COLO668 (cell line): ENCODE measurements at regions not wholly inside any gene's neighbourhood (a gene's known extent, or its start where the extent isn't known, plus 50 kb on each side); places are given as distances from the start of the nearest gene placed in this dataset.

ENCODE experiments used
- DNase-seq: peaks from one replicate; lab custom pipeline; 2025; ENCODE audit not compliant: unreplicated experiment; lab: John Stamatoyannopoulos, UW

GRCh38 chr15:70475921-70476320 is 287.4 kb downstream of the UACA start:
- no peak for DNase-seq

DNA sequence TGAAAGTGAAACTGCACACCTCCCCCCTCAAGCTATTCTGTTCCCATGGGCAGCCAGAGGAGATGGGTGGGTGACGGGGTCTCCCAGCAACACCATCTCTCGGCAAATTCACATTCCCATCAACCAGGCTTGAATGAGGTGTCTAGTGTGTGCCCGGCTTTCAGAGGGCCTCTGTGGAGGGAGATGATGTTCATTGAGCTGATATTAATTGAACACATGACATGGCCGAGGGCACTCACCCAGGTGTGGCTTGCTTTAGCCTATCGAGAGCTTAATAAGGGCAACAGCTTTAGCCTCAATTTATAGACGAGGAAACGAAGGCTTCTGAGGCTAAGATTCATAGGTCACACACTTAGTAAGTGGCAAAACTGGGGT is 288.0 kb downstream of the UACA start:
- DNase-seq: no peak

- no peak for DNase-seq
Measured at GRCh38 chr15:70474471-70475406, 288.6 kb downstream of the UACA start.

- DNase-seq: no peak
Measured at GRCh38 chr15:70473581-70474370, 289.6 kb downstream of the UACA start.

DNA sequence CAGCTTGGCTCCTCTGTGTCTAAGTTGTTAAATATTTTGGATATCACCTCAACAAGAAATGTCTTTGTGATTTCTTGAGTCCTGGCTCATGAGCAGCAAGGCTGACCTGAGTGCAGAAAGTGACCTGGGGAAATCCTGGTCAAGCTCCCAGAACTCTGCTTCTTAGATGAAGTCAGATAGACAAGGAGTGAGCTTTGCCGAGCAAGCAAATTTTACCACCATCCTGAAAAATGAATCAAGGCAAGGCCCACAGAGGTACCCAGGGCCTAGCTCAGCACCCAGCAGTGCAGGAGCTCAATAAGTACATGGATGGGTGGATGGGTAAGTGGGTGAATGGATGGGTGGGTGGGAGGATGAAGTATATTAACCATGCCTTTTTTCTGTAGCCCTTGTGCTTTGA is 291.8 kb downstream of the UACA start:
- no peak for DNase-seq

- no peak for DNase-seq
Measured at GRCh38 chr15:70470556-70471191, 292.7 kb downstream of the UACA start.

DNA sequence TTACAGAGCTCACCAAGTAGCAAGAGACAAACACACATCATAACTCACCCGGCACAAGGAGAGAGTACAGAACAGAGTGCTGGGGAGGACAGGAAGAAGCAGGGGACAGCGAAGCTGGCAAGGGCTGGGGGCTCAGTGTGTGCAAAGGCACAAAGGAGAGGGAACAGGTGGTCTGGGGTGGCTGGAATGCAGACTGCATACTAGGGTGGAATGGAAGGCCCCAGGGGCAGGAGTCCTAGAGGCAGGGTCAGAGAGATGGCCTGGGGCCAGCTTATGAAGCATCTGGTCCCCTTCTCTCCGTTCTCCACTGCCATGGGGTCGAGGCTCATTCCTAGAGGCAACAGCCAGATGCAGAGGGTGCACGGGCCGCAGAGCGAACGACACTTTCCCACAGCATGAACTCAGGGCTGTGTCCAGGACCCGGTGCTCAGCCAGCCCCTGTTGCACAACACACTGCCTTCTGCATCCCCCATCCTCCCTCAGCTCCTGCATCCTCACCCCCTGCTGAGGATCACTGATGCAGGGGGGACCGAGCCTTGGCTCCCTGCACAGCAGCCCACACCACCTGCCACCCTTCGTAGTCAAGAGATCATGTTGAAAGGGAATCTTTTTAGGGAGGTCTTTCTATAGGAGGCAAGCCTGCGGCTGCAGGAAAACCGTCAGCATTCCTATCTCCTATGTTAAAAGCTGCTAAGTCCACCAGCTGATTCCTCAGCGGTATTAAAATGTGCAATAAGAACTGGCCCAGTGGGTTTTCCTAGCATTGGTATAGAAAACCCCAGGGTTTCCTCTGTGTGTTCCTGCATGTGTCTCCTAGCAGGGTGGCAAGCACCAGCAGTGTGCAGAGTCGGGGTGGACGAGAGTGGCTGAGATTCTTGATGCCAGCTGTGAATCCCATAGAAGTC is 293.5 kb downstream of the UACA start:
- DNase-seq: no peak

GRCh38 chr15:70469182-70469581 is 294.2 kb downstream of the UACA start:
- no peak for DNase-seq

- peak; percentile 62 for DNase-seq
Measured at GRCh38 chr15:70466895-70467529, 296.3 kb downstream of the UACA start.

DNA sequence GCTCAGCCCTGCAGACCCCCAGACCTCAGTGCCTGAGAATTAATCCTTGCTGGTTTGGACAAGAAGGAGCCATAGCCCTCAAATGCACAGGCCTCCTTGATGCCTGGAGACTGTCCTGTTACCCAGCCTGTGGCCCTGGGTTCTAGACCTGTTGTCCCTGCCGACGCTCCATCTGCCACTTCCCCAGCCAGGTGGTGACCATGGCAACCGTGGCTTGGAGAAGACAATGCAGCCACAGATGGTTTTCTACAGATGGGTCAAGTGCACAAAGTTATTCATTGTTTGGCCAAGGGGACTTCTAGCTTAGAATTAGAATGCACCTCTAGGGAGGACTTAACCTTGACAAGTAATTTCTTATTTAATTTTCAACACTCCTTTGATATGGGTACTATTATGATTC is 297.1 kb downstream of the UACA start:
- peak; percentile 69 for DNase-seq

- DNase-seq: no peak
Measured at GRCh38 chr15:70465812-70466211, 297.5 kb downstream of the UACA start.

- DNase-seq: no peak
Measured at GRCh38 chr15:70463453-70463834, 299.9 kb downstream of the UACA start.

GRCh38 chr15:70461992-70462391 is 301.4 kb downstream of the UACA start:
- no peak for DNase-seq

- DNase-seq: no peak
Measured at GRCh38 chr15:70461017-70461416, 302.3 kb downstream of the UACA start.

GRCh38 chr15:70459312-70459711 is 304.0 kb downstream of the UACA start:
- no peak for DNase-seq

DNA sequence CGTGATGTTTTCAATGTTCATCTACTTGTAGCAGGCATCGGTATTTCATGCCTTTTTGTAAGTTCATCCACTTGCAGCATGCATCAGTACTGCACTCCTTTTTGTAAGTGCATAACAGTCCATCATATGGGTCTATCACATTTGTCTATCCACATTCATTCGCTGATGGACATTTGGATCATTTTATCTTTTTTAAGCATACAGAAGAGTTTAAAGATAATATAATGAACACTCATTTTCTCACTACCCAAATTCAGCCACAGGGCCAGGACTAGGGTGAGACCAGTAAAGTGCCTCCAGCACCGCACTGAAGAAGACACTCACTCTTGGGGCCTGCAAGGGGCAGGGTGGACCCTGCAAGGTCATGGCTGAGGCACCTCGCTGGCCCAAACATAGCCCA is 309.6 kb downstream of the UACA start:
- DNase-seq: no peak

- DNase-seq: no peak
Measured at GRCh38 chr15:70453238-70453637, 310.1 kb downstream of the UACA start.

DNA sequence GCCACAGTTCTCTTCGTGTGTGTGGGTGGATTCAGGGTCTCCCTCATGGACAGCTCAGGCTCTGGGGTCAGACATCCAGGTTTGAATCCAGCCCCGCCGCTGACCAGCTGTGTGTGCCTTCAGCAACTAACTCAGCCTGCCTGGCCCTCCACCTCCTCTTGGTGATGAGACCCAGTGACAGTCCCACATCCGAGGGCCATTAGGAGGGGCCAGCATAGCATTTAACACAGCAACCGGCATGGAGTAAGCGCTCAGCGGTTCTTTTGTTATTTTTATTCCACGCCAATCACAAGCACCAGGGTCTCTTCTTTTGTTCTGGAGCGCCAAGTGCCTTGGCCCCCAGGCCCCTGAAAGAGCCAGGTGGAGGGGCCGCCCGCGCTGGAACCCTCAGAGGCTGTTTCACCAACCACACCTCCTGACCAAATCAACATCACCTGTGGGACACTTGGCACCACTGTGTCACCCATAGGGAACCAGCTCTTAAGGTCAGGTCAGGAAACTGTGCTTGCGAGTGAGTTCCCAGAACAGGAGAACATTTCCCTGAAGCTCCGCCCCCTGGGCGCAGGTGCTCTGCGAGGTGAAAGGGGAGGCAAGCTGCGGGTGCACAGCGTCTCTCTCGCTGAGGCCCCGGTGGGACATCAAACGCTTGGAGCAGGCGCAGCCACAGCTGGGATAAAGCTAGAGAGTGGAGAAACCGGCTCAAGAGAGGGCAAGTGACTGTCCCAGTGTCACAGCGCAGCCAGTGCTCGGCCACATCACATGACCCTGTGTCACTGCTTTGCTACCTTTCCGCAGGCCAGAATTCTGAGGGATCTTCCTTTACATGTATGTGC is 311.3 kb downstream of the UACA start:
- DNase-seq: peak; percentile 87

GRCh38 chr15:70450142-70450443 is 313.3 kb downstream of the UACA start:
- no peak for DNase-seq
